HG03342 (cell line): ENCODE measurements at regions not wholly inside any gene's neighbourhood (a gene's known extent, or its start where the extent isn't known, plus 50 kb on each side); places are given as distances from the start of the nearest gene placed in this dataset.

Experiments
- ATAC-seq: cut with Tn5 transposase; IDR thresholded peaks from one replicate; pipeline ENCODE4 v1.9.1; 2021; ENCODE audit warnings: mild to moderate bottlenecking, moderate library complexity; ENCODE audit not compliant: unreplicated experiment

DNA sequence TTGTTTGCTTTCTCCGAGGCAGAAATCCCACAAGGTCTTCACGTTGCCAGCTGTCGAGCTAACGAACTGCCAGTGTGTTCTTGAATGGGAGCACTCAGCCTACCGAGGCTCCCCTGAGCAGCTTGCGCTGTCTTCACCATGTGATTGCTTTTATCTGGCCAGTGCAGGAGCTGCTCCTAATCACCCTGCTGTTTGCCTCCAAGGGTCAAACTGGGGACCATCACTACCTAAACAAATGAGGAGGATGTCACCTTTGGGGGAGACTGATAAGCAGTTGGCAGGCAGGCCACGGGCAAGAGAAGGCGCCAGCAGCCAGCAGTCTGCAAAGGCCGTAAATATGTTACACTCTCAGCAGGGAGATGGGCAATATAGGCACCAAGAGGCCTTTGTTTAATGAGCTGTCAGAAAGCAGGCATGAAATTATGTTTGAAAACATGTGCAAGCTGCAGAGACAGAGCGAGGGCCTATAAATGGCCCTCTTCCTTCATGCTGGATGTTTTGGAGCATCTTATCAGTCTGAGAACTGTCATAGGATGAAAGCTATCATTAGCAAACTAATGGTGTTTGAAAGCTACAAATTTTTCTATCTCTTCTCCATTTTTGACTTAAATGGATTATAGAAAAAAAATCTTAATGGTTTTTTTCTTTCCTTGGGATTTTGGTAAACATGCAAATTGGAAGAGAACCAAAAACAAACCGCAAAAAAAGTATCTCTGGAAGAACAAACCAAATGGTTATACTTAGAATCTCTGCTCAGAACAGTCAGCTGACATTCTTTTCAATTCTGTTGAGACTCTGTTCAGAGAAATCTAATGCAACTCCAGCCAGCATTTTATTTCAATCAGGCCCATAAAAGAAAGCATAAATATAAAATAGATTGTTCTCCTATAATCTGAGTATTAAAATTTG, 267.3 kb upstream of the NPVF start:
- ATAC-seq, result no peak

DNA sequence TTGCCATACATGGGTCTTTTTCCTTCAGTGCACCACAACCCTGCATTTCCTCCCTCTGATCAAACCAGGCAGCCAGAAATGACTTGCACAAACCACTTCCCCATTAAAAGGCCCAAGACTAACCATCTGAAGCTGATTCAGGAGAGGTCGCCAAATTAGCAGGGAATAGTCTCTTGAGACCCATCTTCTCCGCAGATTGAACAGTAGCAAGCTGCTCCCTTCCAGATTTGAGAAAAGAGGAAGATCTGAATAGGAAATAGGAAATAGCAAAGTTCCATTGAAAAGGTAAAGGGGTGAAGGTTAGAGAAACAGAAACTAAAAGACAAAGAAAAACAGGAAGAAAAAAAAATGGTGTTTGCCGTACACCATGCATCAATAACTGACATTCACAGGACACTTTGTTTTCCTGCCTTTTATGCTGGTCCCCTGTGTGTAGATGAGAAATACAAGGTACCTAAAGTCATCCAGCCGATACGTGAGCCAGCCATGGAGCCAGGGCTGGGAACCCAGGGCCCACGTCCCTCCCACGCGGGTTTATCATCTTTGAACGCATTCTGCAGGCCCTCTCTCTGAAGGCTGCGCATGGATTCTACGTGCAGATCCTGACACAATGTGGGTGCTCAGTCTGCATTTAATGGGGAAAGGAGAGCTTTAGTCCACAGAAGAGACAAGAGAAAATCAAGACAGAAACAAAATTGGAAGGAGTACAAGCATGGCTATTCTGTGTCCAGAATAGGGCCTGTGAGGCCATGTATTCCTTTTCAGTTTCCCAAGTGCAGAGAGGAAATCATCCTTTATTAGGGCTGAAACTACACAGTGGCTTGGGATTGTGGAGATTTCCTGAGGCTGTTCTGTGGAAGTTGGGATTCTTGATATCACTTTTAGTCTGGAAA, 268.4 kb upstream of the NPVF start:
- peak; percentile 80 for ATAC-seq

DNA sequence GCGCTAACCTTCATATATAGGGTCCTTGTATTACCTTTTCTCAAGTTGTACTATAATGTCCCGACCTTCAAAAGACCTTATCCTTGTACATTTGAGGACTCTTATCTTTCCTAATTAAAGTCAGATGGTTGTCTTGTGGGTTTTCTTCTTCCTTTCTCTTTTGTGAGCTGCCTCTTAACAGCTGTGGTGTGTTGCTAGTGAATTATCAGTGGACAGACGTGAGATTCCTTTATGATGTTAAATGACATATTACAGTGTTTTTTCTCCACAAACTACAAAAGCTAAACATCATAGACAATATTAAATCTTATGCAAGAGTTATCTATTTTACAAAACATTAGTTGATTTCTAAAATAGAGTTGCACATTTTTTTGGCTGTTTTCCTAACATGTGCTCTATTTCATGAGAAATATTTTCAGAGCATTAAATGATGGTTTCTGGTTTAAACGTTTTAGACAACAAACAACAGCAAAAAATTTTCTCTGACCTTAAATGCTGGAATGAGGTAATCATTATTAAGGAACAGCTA, 272.2 kb upstream of the NPVF start:
- ATAC-seq, result no peak

DNA sequence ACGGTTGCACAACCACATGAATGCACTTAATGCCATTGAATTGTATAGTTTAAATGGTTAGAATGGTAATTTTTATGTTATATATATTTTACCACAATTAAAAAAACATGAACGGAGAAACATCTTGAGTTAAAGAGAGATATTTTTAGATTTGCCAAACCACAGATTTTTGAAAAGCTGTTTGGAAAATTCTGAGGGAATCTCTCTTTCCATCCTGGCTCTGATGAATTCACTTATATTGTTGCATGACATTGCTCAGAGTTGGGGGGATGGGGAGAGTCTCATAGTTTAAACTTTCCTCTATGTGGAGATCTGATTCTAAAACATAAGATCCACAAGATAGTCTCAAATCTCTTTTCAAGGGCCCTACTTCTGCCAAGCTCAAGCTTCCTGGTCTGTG, 275.0 kb upstream of the NPVF start:
- no peak for ATAC-seq

DNA sequence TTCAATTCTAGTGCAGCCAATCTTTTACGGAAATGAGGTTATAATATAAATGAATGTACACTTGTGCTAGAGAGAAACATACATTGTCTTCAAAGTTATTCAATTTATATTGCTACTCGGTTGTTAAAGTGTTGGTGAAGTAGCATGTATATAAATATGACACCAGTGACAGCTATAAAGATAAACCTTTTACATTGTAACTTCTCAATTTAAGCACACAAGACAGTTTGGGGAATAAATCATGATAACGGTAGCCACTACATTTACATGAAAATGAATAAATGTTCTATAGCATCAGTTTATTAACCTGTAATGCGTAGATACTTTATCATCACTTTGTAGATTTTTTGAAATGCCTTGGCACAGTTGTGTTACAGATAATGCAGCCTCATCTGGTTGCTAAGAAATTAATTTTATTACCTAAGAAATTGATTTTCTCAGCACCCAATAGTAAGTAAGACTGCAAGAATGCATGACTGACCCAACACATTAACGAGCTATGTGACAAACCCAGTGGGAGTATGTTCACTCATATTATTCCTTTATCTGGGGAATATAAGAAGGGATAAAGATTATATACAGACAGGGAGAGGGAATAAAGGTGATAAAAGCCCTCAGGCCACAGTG, 283.9 kb upstream of the NPVF start:
- ATAC-seq, result no peak

DNA sequence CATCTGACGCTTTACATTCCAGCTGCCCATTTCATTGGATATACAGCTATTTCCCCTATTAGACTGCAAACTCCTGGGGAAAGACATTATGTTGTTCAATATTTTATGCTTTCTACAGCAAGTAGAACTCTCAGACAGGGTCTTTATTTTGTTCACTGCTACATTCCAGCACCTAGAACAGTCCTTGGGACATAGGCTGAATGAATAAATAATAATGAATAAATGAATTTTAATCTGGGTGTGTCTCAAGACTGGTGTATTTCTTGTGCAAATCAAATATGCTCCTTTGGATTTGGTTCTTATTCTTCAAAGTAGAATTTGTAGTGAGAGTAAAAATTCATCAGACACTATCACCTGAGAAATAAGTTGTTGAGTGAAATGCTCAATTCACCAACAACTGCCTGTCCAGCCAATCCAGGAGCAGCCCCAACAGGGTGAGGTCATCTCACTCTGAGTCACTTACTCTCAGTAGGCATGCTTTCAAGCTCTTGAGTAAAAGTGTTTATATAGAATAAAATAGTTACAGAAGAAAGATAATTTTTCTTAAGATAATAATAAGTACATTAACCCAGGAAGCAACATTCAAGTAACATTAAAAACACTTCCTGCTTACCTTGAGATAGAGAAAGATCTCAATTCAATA, 287.5 kb upstream of the NPVF start:
- no peak for ATAC-seq

DNA sequence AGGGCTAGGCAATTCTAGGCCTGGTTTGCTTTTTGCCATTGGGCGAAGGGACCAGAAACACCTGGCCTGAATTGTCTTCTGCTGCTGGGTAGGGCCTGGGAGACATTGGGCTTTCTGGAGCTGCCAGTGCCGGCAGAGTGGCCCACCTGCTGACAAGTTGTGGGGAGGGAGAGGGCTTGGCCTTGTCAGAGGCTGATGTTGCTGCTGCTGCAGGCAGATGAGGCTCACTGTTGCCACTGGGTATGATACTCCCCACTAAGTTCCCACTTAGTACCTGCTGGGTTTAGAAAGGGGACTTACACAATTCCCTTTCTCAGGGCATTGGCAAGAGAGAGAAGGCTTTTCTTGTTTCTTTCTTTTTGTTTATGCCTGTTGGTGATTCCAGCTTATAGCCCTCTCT, 289.6 kb upstream of the NPVF start:
- no peak for ATAC-seq

DNA sequence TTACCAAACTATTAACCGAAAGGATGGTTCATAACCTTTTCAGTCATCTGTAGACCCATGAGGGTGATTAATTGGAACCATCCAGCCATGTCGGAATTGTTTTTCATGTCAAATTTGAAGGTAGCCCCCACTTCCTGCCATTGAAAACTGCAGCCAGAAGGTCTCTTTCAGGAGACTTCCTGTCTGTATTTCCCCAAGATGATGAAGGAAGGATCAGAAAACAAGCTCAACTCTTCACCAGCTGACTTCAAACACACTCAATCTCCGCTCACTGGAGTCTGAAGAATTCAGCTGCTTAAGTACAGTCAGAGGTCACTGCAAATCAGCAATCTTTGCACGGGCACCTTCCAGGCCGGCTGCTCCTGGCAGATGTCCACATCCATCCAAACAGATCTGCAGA, 291.7 kb upstream of the NPVF start:
- ATAC-seq, result no peak

DNA sequence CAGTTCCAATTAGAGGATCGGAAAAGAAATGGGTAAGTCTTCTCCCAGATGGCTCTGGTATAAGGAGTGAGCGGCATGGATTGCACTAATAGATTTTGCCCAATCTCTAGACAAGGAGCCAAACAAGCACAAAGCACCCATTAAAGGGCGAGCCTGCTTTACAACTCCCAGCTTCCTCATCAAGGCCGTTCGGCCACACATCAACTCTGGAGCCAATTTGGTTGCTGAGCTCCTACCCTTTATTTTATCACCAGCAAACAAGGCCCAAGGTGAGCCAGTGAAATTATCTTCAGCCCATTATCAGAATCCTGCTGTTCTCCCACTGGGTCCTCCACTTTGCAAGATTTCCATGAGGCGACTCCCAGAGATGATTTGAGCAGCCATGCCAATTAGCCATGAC, 292.2 kb upstream of the NPVF start:
- ATAC-seq, result no peak

DNA sequence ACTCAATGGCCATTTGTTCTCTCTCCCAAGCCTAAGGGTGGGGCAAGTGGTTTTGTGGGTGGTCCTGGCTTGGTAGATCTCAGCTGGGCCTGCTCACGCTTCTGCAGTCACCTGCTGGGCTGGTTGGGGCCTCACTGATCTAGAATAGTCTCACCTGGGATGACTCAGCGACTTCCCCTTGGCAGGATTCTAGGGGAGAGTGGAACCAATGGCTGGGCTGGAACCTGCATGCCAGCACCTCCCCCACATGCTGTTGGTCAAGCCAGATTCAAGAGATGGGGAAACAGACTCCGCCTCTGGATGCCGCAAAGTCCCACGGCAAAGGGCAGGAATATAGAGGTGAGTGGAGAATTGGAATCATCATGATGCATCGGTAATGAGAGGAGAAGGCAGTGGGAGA, 292.9 kb upstream of the NPVF start:
- no peak for ATAC-seq

DNA sequence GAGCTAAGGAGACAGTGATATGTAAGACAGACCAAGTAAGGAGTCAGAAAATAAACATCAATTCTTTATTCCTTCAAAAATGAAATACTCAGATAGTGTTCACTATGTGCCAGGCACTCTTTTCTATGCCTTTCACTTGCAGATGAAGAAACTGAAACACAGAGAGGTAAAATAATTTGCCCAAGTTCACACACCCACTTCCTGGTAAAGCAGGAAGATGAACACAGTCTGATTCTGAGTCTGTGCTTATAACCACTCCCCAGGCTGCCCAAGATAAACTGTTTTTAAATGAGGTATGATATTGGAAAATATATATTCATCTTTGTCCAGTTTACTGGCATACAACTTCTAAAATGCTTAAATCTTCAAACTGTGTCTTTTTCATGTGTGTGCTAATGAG, 294.4 kb upstream of the NPVF start:
- ATAC-seq, result no peak

DNA sequence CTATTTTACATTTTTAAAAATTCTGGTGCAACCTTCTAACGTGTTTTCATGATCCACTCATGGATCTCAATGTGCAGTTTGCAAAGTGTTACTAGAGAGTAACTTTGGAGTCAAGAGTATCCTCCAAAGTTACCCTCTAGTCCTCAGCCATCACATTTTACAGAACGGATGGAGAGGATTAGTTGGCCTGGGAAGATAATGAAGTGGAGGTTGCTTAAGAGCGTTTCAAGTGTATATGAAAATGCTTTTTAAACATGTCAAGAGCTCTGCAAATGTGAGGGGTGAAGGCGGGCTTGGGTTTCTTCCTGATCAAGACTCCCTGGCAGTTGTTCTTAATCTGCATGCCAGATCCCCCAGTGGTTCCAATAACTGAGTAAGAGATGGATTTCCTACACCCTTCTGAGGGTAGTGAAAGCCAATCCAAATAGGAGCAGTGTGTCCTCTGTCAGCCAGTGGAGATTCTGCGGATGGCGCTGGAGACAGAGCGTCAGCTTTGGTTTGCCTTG, 299.4 kb upstream of the NPVF start:
- no peak for ATAC-seq

DNA sequence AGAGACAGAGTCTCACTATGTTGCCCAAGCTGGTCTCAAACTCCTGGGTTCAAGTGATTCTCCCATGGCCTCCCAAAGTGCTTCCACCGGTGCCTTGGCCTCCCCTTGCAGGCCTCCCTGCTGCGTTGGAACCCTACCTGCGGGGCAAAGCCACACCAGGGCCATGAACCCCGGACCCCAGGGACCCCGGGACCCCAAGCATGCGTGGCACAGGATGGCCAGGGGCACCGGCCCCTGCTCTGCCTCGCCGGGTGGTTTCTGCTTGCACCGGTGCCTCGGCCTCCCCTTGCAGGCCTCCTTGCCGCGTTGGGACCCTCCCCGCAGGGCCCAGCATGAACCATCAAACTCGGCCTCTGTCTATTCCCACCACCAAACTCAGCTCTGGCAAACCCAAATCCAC, 301.0 kb upstream of the NPVF start:
- no peak for ATAC-seq

DNA sequence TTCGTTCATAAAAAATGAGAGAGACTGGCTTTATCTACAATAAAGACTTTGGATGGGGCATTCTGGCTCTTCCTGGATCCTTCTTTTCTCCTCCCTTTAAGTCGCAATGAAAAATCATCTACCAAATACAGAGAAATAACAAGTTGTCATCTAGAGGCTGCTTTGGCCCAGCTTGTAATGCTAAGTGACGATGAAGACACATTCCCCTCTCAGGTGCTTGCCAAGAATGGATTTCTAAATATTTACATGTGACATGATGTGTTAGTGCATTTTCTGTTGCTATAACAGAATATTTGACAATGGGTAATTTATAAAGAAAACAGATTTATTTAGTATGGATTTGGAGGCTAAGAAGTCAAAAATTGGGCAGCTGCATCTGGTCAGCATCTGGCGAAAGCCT, 308.6 kb upstream of the NPVF start:
- no peak for ATAC-seq

DNA sequence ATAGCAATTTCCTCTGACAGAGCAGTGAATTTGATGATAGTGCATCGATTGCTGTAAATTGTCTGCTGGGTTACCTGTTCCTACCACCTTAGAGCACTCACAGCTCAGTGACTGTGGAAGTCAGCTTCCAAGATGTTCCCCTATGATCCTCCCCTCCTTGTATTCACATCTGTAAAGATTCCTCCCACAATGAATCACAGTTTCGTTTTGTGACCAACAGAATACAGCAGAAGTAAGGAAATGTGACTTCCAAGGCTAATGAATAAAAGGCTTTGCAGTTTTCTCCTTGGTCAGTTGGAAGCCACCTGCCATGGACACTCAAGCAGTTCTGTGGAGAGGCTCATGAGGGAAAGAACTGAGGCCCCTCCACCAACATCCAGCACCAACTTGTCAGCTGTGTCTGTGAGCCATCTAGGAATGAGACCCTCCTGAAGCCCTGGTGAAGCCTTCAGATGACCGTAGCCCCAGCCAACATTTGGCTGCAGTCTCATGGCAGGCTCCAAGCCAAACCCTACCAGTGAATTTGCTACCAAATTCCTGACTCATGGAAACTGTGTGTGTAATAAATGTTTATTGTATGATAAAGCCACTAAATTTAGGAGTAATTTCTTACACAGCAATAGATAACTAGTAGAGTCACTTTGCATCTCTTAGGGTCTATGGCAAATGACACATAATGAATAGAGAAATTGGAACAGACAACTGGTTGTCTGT, 309.5 kb upstream of the NPVF start:
- ATAC-seq, result no peak

DNA sequence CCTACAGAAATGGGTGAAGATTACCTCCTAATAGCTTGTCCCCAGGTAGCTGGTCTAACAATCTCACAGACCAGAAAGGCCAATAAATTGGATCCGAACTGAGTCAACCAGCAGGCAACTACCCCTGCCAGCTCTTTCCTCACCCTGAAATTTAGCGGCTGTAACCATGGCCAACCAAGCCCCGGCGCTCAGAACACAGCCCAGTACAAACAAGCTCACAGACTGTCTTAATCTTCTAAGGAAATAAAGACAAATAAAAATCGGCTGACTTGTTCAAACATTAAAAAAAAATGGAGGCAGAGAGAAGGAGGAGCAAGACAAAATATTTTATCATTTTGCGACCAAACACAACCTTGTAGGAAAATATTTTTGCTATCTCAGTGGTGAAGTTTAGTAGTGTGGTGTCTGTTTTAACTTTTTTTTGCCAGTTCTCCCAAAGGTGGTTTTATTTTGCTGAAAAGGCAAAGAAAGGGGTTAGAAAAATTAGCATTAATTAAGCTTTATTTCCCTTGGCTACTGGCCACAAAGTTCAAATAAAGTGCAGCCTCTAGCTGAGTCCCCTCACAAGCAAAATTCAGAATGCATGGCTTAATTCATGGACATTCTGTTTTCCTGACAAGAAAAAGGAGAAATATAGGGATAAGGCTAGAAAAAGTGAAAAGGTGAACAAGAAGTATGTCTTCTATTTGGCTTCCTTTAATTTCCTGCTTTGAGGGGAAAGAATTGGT, 313.0 kb upstream of the NPVF start:
- no peak for ATAC-seq

DNA sequence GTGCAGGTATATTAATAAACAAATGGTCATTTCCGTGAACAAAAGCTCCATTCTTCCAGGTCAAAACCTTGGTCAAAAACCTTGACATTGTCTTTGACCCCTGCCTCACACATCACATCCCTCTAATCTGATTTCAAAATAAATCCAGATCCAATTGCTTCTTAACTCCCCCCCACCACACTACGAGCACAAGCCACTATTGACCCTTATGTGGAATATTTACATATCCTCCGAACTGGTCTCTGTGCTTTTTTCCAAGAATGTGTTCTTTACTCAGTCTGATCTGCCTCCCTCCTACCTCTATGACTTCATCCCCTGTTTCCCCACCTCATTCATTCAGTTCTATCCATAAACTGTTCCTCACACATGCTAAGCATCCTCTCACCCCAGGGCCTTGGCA, 313.6 kb upstream of the NPVF start:
- no peak for ATAC-seq

DNA sequence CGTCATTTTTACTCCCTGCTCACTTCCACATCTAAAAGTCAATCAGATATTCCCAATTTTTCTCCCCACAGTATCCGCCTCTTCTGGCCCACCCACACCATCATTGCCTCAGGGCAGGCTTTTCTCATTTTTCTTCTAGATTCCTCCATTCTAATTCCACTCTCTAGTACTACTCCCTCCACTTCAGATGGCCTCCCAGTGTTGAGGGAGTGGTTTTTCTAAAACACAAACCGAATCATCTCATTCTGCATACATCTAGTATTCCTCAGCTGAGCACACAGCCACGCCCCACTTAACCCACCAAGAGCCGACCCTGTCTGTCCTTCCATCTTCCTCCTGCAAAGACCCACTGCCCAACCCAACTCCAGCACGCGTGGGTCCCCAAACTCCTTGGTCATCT, 314.9 kb upstream of the NPVF start:
- no peak for ATAC-seq

DNA sequence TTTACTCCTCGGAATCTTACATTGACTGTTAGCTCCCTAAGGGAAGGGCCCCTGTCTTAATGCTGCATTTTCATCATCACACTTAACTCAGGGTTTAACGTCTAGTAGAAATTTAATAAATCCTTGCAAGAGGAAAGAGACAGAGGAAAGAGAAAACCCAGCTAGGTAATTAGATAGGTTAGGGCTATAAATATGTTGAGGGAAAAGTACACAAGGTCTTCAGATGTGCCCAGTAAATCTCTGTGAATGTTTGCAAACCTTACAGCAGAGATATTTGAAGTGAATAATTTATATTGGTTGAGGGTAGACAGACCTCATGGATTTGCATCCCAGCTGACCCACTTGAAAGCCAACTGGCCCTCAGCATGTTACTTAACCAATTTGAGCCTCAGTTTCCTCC, 315.5 kb upstream of the NPVF start:
- ATAC-seq, result no peak
